ENCODE measurements at regions not wholly inside any gene's neighbourhood (a gene's known extent, or its start where the extent isn't known, plus 50 kb on each side); places are given as distances from the start of the nearest gene placed in this dataset.
"Not testable (repeated sequence)": the region's sequence is repeated elsewhere in the genome, so short reads cannot be mapped to it uniquely, and the experiment has no call there.

DNA sequence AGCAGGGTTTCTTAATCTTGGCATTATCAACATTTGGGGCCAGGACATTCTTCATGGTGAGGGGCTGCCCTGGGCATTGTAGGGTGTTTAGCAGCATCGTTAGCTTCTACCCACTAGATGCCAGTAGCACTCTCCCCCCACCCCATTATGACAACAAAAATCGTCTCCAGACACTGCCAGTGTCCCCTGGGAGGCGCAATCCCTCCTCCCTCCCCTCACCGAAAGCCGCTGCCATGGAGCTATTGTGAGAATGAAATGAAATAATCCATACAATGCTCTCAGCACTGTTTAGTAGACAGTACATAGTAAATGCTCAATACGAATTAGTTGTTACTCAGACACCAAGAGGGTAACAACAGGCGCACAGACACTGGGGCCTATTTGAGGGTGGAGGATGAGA, 502.9 kb downstream of the NPIPA7 start:
- DNase-seq (ENCODE audit: low spot score), result no peak

GRCh38 chr16:16882766-16883165, 503.8 kb downstream of the NPIPA7 start:
- DNase-seq (ENCODE audit: low spot score), result no peak

- no peak for DNase-seq (ENCODE audit: low spot score)
Observed at GRCh38 chr16:16884451-16884850, 505.5 kb downstream of the NPIPA7 start.

- no peak for DNase-seq (ENCODE audit: low spot score)
Observed at GRCh38 chr16:16887193-16887592, 508.3 kb downstream of the NPIPA7 start.

- DNase-seq (ENCODE audit: low spot score), result no peak
Observed at GRCh38 chr16:16890964-16891363, 512.0 kb downstream of the NPIPA7 start.

GRCh38 chr16:16904601-16905000, 525.7 kb downstream of the NPIPA7 start:
- DNase-seq (ENCODE audit: low spot score), result no peak

- DNase-seq (ENCODE audit: low spot score), result no peak
Observed at GRCh38 chr16:16905850-16906249, 526.9 kb downstream of the NPIPA7 start.

GRCh38 chr16:16907089-16907488, 528.1 kb downstream of the NPIPA7 start:
- DNase-seq (ENCODE audit: low spot score), result no peak

GRCh38 chr16:16908077-16908476, 529.1 kb downstream of the NPIPA7 start:
- no peak for DNase-seq (ENCODE audit: low spot score)

DNA sequence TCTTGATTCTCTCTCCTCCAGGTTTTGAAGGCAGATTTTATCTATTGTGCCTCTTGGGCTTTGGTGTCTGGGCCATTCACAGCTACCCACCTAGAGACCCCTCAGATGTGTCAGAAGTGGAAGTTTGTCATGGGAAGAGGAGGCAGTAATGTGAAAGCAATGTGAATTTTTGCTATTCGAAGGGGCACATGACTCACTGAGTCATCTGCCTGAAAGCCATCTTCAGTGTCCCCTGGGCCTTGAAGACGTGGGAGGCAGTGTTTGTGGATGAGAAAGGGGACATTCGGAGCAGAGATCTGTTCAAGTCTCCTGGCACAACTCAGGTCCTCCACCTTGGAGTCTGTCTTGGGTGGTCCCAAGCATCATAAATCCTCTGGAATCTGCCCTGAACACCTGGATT, 530.2 kb downstream of the NPIPA7 start:
- no peak for DNase-seq (ENCODE audit: low spot score)

DNA sequence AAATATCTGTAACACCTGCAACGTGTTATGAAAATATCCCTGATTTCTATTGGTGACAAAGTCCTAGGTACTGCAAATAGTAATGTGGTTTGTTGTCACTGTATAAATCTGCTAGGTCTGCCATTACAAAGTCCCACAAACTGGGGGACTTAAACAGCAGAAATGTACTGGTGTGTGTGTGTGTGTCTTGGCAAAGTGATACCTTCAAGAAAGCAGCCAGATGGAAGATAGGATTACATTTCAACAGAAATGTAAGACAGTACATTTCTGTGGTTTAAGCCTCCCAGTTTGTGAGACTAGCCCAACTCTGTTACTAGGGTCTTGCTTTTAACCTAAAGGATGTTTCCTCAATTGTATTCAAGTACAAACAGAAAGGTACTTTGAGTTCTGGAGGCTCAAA, 531.7 kb downstream of the NPIPA7 start:
- DNase-seq (ENCODE audit: low spot score), result no peak

- no peak for DNase-seq (ENCODE audit: low spot score)
Observed at GRCh38 chr16:16915771-16916170, 536.8 kb downstream of the NPIPA7 start.

DNA sequence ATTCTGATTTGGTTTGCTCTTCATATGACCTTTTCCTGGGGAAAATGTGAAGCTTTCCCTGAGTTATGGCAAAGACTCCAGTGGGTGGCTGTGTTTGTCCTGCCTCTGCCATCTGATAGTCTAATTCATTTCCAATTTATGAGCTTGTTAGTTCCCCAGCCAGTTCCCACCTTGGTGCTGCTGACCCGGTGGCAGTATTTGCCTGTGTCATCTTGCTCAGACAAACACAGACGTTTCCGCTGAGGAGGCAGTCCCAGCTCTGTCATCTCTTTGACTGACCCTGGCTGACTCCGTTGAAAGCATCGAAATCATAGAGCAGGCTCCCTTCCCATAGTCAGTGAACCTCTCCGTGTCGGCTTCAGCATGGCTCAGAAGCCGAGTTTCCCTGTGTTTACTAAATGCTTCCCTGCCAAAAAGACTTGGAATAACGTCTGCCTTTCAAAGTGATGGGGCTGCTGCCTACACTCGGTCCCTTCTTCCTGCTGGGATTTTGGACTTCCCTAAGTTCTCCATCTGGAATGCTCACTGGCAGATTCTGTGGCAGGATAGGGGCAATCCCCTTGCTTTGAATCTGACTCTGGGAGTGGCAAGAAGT, 538.3 kb downstream of the NPIPA7 start:
- DNase-seq (ENCODE audit: low spot score), result no peak

- DNase-seq (ENCODE audit: low spot score), result no peak
Observed at GRCh38 chr16:16923479-16923878, 544.5 kb downstream of the NPIPA7 start.

DNA sequence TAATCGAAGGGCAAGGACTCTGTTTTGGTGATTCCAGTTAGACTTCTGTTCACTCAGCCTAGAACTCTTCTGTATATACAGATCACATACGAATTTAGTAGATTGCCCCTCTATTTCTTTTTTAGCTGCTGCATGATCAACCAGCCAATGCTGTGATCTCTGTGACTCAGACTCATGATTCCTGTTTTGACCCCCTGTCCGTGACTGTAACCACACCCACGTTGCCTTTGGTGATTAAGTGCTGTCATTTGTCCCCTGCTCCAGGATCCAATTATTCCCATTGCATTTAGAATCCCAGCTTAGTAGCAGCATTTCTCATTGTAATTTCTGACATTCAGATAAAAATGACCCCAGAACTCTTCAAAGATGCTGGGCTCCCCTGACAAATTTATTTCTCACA, 545.7 kb downstream of the NPIPA7 start:
- no peak for DNase-seq (ENCODE audit: low spot score)

DNA sequence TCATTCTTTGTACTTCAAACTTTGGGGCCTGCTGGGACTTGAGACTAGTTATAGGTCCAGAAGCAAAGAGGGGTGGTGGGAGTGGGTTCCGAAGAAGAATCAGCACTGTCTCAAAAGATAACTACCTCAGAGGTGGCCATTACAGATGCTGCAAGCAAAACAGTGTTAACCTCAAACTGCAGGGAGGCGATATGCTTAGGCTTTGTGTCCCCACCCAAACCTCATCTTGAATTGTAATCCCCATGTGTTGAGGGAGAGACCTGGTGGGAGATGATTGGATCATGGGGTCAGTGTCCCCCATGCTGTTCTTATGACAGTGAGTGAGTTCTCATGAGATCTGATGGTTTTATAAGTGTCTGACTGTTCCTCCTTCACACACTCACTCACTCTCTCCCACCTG, 545.3 kb downstream of the XYLT1 start:
- DNase-seq (ENCODE audit: low spot score), result no peak

GRCh38 chr16:16928532-16929109, 542.1 kb downstream of the XYLT1 start:
- no peak for DNase-seq (ENCODE audit: low spot score)

- DNase-seq (ENCODE audit: low spot score), result no peak
Observed at GRCh38 chr16:16930309-16931000, 540.3 kb downstream of the XYLT1 start.

DNA sequence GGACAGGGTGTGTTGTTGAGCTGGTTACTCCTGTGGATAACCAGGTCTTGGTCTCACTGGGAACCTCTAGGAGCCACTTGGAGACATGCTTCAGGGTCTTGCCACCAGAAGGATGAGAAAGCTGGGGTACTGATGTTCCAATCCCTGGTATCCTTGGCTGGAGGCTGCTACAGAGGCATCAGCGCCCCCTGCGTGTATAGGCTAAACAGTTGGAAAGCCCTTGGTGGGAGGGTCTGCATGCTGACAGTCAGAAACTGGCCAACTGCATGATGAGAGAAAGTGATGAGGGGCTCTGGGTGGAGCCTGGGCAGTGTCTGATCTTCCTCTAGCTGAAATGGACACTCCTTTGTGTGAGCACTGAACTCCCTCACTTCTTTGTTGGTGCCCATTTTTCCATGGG, 536.9 kb downstream of the XYLT1 start:
- DNase-seq (ENCODE audit: low spot score), result no peak

GRCh38 chr16:16934660-16935059, 536.1 kb downstream of the XYLT1 start:
- DNase-seq (ENCODE audit: low spot score), result no peak

- DNase-seq (ENCODE audit: low spot score), result not testable (repeated sequence)
Observed at GRCh38 chr16:16935909-16936308, 534.9 kb downstream of the XYLT1 start.

GRCh38 chr16:16937576-16937975, 533.2 kb downstream of the XYLT1 start:
- no peak for DNase-seq (ENCODE audit: low spot score)

DNA sequence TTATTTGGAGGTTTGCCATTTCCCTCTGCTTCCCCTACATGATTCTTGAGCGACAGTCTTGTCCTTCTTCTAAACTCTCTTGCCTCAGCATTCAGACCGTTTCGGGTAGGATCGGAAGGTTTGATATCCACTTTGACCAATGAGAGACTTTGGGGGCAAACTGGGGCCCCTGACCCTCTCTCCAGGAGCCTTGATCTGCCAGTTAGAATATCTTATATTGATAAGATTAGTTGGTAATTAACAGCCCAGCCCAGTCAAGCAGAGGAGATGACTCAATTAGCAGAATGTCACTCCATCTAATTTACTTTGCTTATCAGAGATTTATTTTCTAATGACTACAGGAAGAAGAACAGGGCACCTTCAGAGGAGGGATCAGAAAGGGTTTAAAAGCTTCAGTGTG, 532.8 kb downstream of the XYLT1 start:
- DNase-seq (ENCODE audit: low spot score), result no peak

DNA sequence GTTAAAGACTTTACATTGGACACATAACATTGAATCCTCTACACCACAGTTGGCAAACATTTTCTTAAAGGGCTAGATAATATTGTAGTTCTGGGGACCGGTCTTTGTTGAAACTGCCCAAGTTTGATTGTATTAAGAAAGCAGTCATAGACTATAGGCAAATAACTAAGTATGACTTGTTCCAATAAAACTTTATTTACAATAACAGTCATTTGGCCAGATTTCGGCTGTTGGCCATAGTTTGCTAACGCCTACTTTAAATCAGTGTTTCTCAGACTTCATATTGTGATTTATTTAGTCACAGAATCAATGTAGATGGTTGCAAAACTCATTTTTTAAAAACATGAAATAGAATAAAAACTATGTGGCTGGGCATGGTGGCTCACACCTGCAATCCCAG, 531.8 kb downstream of the XYLT1 start:
- DNase-seq (ENCODE audit: low spot score), result no peak

All from left forelimb (tissue), 1 donor.